Neuronal stem cell (in vitro differentiated cells): ENCODE measurements at regions not wholly inside any gene's neighbourhood (a gene's known extent, or its start where the extent isn't known, plus 50 kb on each side); places are given as distances from the start of the nearest gene placed in this dataset.

Experiments
- DNase-seq: peaks from one replicate; pipeline ENCODE4 v3.0.0-alpha.2; 2013; ENCODE audit warnings: low spot score
- H2AFZ ChIP-seq: one replicate; pipeline ENCODE4 v1.6.1; 2013; ENCODE audit warnings: mild to moderate bottlenecking, low read length, inconsistent platforms
- H2AK5ac ChIP-seq: 2 replicates; pipeline ENCODE4 v1.6.1; 2013; ENCODE audit warnings: low read depth, mild to moderate bottlenecking, inconsistent platforms, low read length, moderate library complexity, mixed read lengths
- H2BK120ac ChIP-seq: 2 replicates; pipeline ENCODE4 v1.6.1; 2013; ENCODE audit warnings: low read depth, mild to moderate bottlenecking, inconsistent platforms, low read length, moderate library complexity, mixed read lengths
- H2BK12ac ChIP-seq: one replicate; pipeline ENCODE4 v1.6.1; 2013; ENCODE audit warnings: low read length, inconsistent platforms
- H2BK15ac ChIP-seq: 2 replicates; pipeline ENCODE4 v1.6.1; 2013; ENCODE audit warnings: mild to moderate bottlenecking, low read length, inconsistent platforms, mixed read lengths
- H2BK5ac ChIP-seq: one replicate; pipeline ENCODE4 v1.6.1; 2013; ENCODE audit warnings: inconsistent platforms, mild to moderate bottlenecking, low read length, moderate library complexity
- H3K14ac ChIP-seq: one replicate; pipeline ENCODE4 v1.6.1; 2013; ENCODE audit warnings: low read length, inconsistent platforms
- H3K18ac ChIP-seq: 2 replicates; pipeline ENCODE4 v1.6.1; 2013; ENCODE audit warnings: low read length, inconsistent platforms
- H3K23ac ChIP-seq: 2 replicates; pipeline ENCODE4 v1.6.1; 2013; ENCODE audit warnings: low read depth, mild to moderate bottlenecking, mixed read lengths, low read length, inconsistent platforms; ENCODE audit not compliant: poor library complexity
- H3K27ac ChIP-seq: replicated peaks from 3 replicates; pipeline ENCODE4 v1.5.1; 2013; ENCODE audit warnings: low read length, inconsistent platforms
- H3K27me3 ChIP-seq, 3 experiments: 2 replicates each; pipeline ENCODE4 v1.6.1; 2013; ENCODE audit warnings: low read length in 3 of 3, mild to moderate bottlenecking in 2 of 3, inconsistent platforms in 1 of 3, low read depth in 1 of 3, mixed read lengths in 1 of 3, moderate library complexity in 1 of 3; ENCODE audit not compliant: control insufficient read depth in 3 of 3, insufficient read depth in 3 of 3
- H3K36me3 ChIP-seq, 2 donors: replicated peaks in 1 of 2; 2 replicates each; pipeline ENCODE4 v1.6.1; 2013; ENCODE audit warnings: low read length in 2 of 2; ENCODE audit not compliant: control insufficient read depth in 2 of 2, insufficient read depth in 2 of 2
- H3K4ac ChIP-seq: 2 replicates; pipeline ENCODE4 v1.6.1; 2013; ENCODE audit warnings: inconsistent platforms, mild to moderate bottlenecking, low read length, moderate library complexity
- H3K4me1 ChIP-seq, 2 donors: 1 replicate in 1 of 2; 2 replicates in 1 of 2; pipeline ENCODE4 v1.6.1; 2013; ENCODE audit warnings: low read length in 2 of 2, low read depth in 1 of 2; ENCODE audit not compliant: control insufficient read depth in 2 of 2, insufficient read depth in 1 of 2
- H3K4me2 ChIP-seq: one replicate; pipeline ENCODE4 v1.6.1; 2013; ENCODE audit warnings: mild to moderate bottlenecking, low read length, inconsistent platforms; ENCODE audit not compliant: insufficient read depth, poor library complexity, severe bottlenecking
- H3K4me3 ChIP-seq, 2 donors: 2 replicates each; pipeline ENCODE4 v1.5.1; 2013; ENCODE audit warnings: low read length in 2 of 2, mild to moderate bottlenecking in 2 of 2, inconsistent platforms in 1 of 2, moderate library complexity in 1 of 2
- H3K79me1 ChIP-seq: one replicate; pipeline ENCODE4 v1.6.1; 2013; ENCODE audit warnings: low read depth, mild to moderate bottlenecking, inconsistent platforms, low read length, moderate library complexity
- H3K9ac ChIP-seq: one replicate; pipeline ENCODE4 v1.6.1; 2013; ENCODE audit warnings: mild to moderate bottlenecking, low read depth, low read length, inconsistent platforms; ENCODE audit not compliant: poor library complexity
- H3K9me3 ChIP-seq, 2 donors: replicated peaks in 1 of 2; 2 replicates each; pipeline versions ENCODE3 to v1.6.1; 2013; ENCODE audit warnings: low read length in 2 of 2, mild to moderate bottlenecking in 2 of 2, inconsistent platforms in 1 of 2, low read depth in 1 of 2, mixed read lengths in 1 of 2, moderate library complexity in 1 of 2; ENCODE audit not compliant: control insufficient read depth in 2 of 2, insufficient read depth in 1 of 2
- H4K8ac ChIP-seq: one replicate; pipeline ENCODE4 v1.6.1; 2013; ENCODE audit warnings: low read depth, mild to moderate bottlenecking, inconsistent platforms, low read length, moderate library complexity
- H4K91ac ChIP-seq: one replicate; pipeline ENCODE4 v1.6.1; 2013; ENCODE audit warnings: low read length, low read depth, mild to moderate bottlenecking, inconsistent platforms; ENCODE audit not compliant: poor library complexity
- WGBS, 2 donors: extraction: QIAGEN DNeasy Blood & Tissue Kit; methylation state at CpG; one replicate each; pipeline ENCODE4 v1.1.7; 2013; ENCODE audit warnings: missing lambda C conversion rate in 2 of 2, mixed read lengths in 1 of 2; ENCODE audit not compliant: insufficient read length in 2 of 2, insufficient replicate concordance in 1 of 2; ENCODE audit errors: extremely low coverage in 2 of 2; 5-methylcytosine and 5-hydroxymethylcytosine counted together

GRCh38 chr2:19749507-19749836 is 152.3 kb downstream of the TTC32 start:
- H3K36me3 ChIP-seq: no peaks in the 10 kb centered on the region
- H4K8ac ChIP-seq: no peak overlapping the region
- peaks cover 0 to 2% of the 10 kb centered on the region in 2 donors for H3K4me1 ChIP-seq
- no peak for DNase-seq
- no peak overlapping the region for H2BK5ac ChIP-seq
- no peak overlapping the region for H2AK5ac ChIP-seq
- H4K91ac ChIP-seq: no peak overlapping the region
- no peak overlapping the region for H2BK12ac ChIP-seq
- WGBS, 2 donors: no CpG with 5 or more reads among the region's 3 CpGs
- H3K23ac ChIP-seq: no peak overlapping the region
- H3K9me3 ChIP-seq: no peaks in the 10 kb centered on the region
- no peak overlapping the region for H3K27ac ChIP-seq
- no peak overlapping the region for H3K4me2 ChIP-seq
- no peak overlapping the region for H3K9ac ChIP-seq
- H2AFZ ChIP-seq: no peak overlapping the region
- H3K4ac ChIP-seq: no peak overlapping the region
- H3K79me1 ChIP-seq: no peaks in the 10 kb centered on the region
- H3K14ac ChIP-seq: no peak overlapping the region
- no peak overlapping the region for H3K4me3 ChIP-seq
- H2BK15ac ChIP-seq: no peak overlapping the region
- H3K18ac ChIP-seq: no peak overlapping the region
- H3K27me3 ChIP-seq: peaks cover 0 to 3% (median 0%) of the 10 kb centered on the region in 3 experiments
- H2BK120ac ChIP-seq: no peak overlapping the region

DNA sequence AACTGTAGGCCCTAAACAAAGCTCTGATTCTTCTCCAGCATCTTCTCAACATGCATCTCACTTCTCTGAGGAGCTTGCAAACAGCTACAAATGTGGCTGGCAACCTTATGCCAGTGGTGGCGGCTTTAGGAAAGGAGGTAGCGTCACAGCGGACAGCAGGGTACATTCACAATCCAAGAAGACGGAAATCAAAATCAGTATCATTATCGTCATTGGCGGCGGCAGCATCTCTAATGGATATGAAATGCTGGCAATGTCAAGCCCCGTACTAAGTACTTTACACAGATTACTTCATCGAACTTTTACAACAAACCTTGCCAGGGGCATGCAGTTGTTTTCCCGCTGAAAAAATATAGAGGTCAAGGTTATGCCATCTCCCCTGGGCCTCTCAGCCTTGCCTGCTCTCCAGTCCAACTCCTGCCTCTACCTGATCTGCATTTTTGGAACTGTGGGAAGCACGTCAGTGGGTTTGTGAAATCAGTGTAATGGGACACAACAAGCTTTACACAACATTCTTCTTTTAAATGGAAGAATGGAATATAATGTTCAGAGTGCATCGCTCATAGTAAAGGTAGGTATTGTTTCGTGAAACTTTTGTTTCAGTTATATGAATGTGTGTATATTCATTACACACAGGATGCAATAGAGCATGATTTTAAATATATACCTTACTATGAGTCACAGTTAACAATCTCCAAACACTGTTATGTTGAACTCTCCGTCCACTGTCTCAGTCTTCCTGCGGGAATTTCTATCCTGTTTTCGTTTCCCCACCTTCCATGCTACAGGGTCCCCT is 152.9 kb downstream of the TTC32 start:
- Histone ChIP-seq H4K8ac (no peak overlapping the region), H2BK15ac (no peak overlapping the region), H2AFZ (no peak overlapping the region), H3K4me3 (no peak overlapping the region), H3K9me3 (no peaks in the 10 kb centered on the region), H3K23ac (no peak overlapping the region), H3K79me1 (no peaks in the 10 kb centered on the region), H3K36me3 (no peaks in the 10 kb centered on the region), H3K27ac (no peak overlapping the region), H3K4me2 (no peak overlapping the region), H3K4ac (no peak overlapping the region), H3K27me3 (peaks cover 0 to 3% (median 0%) of the 10 kb centered on the region in 3 experiments), H4K91ac (no peak overlapping the region), H3K9ac (no peak overlapping the region), H3K14ac (no peak overlapping the region), H3K4me1 (peaks cover 0 to 2% of the 10 kb centered on the region in 2 donors), H3K18ac (no peak overlapping the region), H2AK5ac (no peak overlapping the region), H2BK120ac (no peak overlapping the region), H2BK12ac (no peak overlapping the region), H2BK5ac (no peak overlapping the region)
- no peak for DNase-seq
- WGBS, 2 donors: no CpG with 5 or more reads among the region's 16 CpGs

DNA sequence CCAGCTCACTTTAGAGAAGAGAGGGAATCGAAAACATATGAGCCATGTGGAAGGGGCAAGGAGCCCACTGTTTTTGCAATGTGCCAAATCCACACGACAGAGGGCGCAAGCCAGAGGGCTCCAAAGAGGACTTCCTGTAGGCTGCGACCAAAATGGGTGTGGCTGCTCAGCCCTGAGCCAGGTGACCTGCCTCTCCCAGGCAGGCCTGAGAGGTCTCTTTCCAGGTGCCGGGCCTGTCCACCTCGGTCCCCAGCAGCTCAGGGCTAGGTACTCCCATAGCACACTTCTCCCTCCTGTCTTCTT is 153.8 kb downstream of the TTC32 start:
- Histone ChIP-seq H3K4me3 (no peak overlapping the region), H2AFZ (no peak overlapping the region), H4K8ac (no peak overlapping the region), H2BK15ac (no peak overlapping the region), H3K4ac (no peak overlapping the region), H3K27ac (no peak overlapping the region), H2BK12ac (no peak overlapping the region), H4K91ac (no peak overlapping the region), H3K18ac (no peak overlapping the region), H3K27me3 (peaks cover 0 to 3% (median 0%) of the 10 kb centered on the region in 3 experiments), H3K79me1 (no peaks in the 10 kb centered on the region), H3K4me1 (peaks cover 0 to 2% of the 10 kb centered on the region in 2 donors), H3K36me3 (no peaks in the 10 kb centered on the region), H3K9me3 (no peaks in the 10 kb centered on the region), H3K4me2 (no peak overlapping the region), H2BK120ac (no peak overlapping the region), H2BK5ac (no peak overlapping the region), H3K14ac (no peak overlapping the region), H3K23ac (no peak overlapping the region), H2AK5ac (no peak overlapping the region), H3K9ac (no peak overlapping the region)
- no CpG with 5 or more reads among the region's 6 CpGs for WGBS, 2 donors
- DNase-seq: no peak

GRCh38 chr2:19747310-19748072 is 154.3 kb downstream of the TTC32 start:
- Histone ChIP-seq H4K8ac (no peak overlapping the region), H3K4me3 (no peak overlapping the region), H3K18ac (peak overlapping the region; percentile 46), H3K14ac (no peak overlapping the region), H2BK15ac (no peak overlapping the region), H4K91ac (no peak overlapping the region), H3K27me3 (peaks cover 0 to 3% (median 0%) of the 10 kb centered on the region in 3 experiments), H3K23ac (no peak overlapping the region), H3K79me1 (no peaks in the 10 kb centered on the region), H3K9ac (no peak overlapping the region), H3K4me1 (peaks cover 0 to 2% of the 10 kb centered on the region in 2 donors), H3K4me2 (no peak overlapping the region), H3K27ac (no peak overlapping the region), H2AFZ (no peak overlapping the region), H3K9me3 (no peaks in the 10 kb centered on the region), H2BK5ac (no peak overlapping the region), H2AK5ac (no peak overlapping the region), H2BK120ac (no peak overlapping the region), H3K4ac (no peak overlapping the region), H2BK12ac (no peak overlapping the region), H3K36me3 (no peaks in the 10 kb centered on the region)
- WGBS, 2 donors: no CpG with 5 or more reads among the region's 10 CpGs
- no peak for DNase-seq
